Cardiac fibroblast (primary cell): ENCODE measurements at regions not wholly inside any gene's neighbourhood (a gene's known extent, or its start where the extent isn't known, plus 50 kb on each side); places are given as distances from the start of the nearest gene placed in this dataset.
"Not testable (repeated sequence)": the region's sequence is repeated elsewhere in the genome, so short reads cannot be mapped to it uniquely, and the experiment has no call there.

ENCODE experiments used
- DNase-seq, 2 donors: peaks; one replicate each; pipeline versions ENCODE4 v3.0.0 to v3.0.0-alpha.2; 2010; ENCODE audit warnings: low read depth in 2 of 2
- H3K4me3 ChIP-seq, 2 donors: replicated peaks in 1 of 2; 1 replicate in 1 of 2; 2 replicates in 1 of 2; pipeline ENCODE4 v1.5.1; 2011; ENCODE audit warnings: low read depth in 2 of 2, low read length in 2 of 2, mild to moderate bottlenecking in 2 of 2, moderate library complexity in 1 of 2
- CTCF ChIP-seq: IDR thresholded peaks from one replicate; pipeline ENCODE4 v1.5.1; 2011; ENCODE audit warnings: low read depth, mild to moderate bottlenecking, low read length, inconsistent platforms

- no peak for DNase-seq
- no peak overlapping the region for H3K4me3 ChIP-seq
- no peak for TF ChIP-seq CTCF
Measured at GRCh38 chr1:219415433-219415832, 197.5 kb downstream of the ZC3H11B start.

GRCh38 chr1:219414250-219414649, 198.7 kb downstream of the ZC3H11B start:
- DNase-seq, result no peak
- TF ChIP-seq CTCF, result no peak
- H3K4me3 ChIP-seq, result no peak overlapping the region

- TF ChIP-seq CTCF, result no peak
- no peak for DNase-seq
- H3K4me3 ChIP-seq, result no peak overlapping the region
Measured at GRCh38 chr1:219413536-219413935, 199.4 kb downstream of the ZC3H11B start.

GRCh38 chr1:219412772-219413171, 200.1 kb downstream of the ZC3H11B start:
- no peak for TF ChIP-seq CTCF
- DNase-seq, result peak; percentile 8 to 28
- H3K4me3 ChIP-seq, result no peak overlapping the region

GRCh38 chr1:219410721-219411120, 202.2 kb downstream of the ZC3H11B start:
- DNase-seq, H3K4me3 ChIP-seq: not testable (repeated sequence)

GRCh38 chr1:219405531-219406331, 207.2 kb downstream of the ZC3H11B start:
- no peak for TF ChIP-seq CTCF
- DNase-seq, result no peak

GRCh38 chr1:219404629-219405028, 208.3 kb downstream of the ZC3H11B start:
- TF ChIP-seq CTCF, result no peak
- no peak for DNase-seq
- no peak overlapping the region for H3K4me3 ChIP-seq

More at GRCh38 chr1:219405531-219406331, 207.2 kb downstream of the ZC3H11B start:
- no peak overlapping the region for H3K4me3 ChIP-seq
